ENCODE measurements at regions not wholly inside any gene's neighbourhood (a gene's known extent, or its start where the extent isn't known, plus 50 kb on each side); places are given as distances from the start of the nearest gene placed in this dataset.

DNA sequence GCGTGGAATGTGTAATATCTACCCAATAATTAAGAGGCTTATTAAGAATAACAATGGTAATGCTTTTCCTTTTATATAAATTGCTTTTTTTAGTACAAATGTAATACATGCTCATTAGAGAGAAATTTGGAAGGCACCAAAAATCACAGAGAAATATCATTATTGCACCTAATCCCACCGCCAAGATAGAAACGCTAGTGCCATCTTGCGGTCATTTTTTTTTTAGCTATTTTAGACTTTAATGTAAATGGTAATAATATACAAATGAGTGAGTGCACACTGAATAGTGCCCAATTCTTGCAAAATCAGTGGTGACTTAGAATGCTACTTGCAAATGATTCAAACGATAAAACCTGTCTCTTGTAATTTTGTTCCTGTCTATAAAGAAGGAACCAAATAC is 576.8 kb upstream of the TMEM132C start:
- DNase-seq, result no peak

DNA sequence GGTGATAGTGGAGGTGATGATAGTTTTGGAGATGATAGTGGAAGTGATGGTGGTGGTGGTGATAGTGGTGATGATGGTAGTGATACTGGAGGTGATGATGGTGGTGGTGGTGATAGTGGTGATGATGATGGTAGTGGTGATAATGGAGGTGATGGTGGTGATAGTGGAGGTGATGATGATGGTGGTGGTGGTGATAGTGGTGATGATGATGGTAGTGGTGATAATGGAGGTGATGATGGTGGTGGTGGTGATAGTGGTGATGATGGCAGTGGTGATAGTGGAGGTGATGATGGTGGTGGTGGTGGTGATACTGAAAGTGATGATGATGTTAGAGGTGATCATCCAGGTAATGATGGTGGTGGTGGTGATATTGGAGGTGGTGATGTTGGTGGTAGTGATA is 570.0 kb upstream of the TMEM132C start:
- no peak for DNase-seq

DNA sequence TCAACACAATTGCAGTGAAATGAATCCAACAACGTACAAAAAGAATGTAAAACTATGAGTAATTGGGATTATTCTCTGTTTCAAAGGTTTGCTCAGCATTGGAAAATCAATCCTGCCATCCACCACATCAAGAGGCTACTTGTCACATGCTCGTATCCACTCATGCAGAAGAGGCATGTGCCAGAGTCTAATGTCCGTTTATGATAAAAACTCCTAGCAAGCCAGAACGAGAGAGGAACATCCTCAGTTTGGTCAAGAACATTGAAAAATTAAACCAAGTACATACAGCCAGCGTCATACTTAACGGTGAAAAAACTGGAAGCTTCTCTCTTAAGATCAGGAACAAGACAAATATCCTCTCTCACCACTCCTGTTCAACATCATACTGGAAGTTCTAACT is 563.9 kb upstream of the TMEM132C start:
- DNase-seq, result no peak

DNA sequence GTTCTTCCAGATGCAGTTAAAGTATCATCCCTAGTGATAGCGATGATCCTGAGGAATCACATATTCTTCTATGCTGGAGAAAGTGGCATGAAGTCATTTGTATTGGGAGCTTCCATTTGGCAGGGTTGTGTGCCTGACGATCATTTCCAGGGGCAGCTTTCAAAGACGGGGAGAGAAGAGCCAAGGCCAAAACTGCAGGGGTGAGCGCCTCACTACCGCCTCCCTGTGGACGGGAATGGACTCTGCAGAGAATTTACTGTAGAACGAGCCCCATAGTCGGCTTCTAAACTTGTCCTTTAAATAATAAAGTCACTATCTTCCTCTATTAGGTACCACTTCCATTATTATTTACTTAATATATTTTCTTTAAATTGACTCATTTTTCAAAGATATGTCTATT is 555.9 kb upstream of the TMEM132C start:
- DNase-seq, result no peak

DNA sequence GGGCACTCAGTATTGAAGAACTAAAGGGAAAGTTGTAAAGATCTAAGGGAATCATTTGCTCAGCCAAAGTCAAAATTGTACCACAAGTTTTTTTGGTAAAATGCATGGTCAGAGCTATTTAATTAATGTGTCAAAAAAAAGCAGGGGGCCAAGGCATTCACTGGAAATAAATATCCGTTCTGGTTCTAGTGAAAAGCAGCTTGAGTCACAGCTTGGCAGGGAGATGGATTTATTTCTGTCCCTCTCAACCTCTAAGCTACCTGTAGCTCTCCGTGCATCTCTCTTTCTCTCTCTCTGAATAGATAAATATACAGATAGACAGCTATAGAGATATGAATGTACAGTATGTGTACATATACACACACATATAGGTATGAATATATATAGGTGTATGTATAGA is 554.4 kb upstream of the TMEM132C start:
- DNase-seq, result no peak

DNA sequence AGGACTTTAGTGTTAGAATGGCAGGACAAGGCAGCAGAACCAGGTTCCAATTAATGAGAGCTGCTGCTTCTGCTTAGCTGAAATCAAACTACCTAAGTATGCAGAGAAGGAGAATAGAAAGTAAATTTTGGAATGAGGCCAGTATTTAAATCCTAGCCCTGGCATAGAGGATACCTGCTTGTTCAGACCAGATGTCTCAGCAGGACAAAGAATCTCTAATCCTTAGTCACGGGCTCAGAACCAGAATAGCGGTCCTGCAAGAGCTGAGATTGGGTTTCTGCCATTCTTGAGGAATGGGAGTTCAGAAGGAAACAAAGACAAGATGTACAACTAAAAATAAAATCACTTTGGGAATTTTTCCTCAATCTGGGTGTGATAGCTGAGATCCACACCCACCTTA is 550.8 kb upstream of the TMEM132C start:
- no peak for DNase-seq

DNA sequence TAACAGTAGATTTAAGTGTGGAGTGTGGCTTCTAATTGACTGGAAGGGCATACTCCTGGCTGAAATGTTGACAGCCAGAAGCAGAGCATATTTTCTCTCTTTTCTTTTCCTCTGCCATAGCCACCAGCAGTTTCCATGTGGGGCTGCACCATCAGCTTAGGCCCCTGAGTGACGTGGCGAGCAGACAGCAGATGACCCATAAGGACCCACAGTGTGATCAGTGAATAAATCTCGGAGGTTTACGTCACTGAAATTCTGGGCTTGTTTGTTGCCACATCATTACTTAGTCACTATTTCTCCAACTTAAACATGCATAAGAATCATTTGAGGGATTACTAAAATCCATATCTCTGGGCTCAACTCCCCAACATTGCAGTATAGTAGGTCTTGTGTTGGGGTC is 549.7 kb upstream of the TMEM132C start:
- no peak for DNase-seq

DNA sequence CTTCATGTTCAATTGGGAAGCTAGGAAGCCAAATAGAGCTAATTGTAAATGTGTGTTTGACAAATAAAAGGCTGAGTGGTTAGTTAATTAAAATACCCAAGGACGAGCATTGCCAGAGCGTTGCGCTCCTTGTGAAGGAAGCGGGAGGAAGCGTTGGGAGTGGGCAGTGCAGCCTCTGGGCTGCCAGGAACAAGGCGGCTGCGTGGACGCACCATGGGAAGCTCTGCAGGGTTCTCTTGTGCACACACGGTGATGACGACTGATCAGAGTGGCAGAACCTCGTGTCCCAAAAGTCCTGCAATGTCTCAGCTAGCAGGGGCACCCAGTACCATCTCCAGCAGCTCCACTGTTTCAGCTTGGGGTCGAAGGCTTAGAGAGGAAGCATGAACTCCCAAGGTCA is 546.6 kb upstream of the TMEM132C start:
- no peak for DNase-seq

DNA sequence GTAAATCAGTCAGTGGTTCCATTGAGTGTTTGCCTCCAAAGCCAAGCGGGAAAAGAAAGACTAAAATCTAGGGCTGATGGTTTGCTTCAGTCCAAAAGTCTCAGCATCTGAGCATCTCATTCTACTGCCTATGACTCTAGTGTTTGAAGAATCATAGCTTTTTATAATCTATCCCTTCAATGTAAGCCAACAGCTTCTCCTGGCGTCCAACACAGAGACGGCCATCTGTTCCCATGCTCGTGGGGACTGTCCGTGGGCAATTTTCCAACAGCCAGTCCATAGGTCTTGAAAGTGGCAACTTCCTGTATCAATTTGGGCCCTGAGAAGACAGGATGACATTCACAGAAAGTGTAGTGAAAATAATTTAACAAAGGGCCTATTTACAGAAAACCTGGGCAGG is 544.4 kb upstream of the TMEM132C start:
- DNase-seq, result no peak

DNA sequence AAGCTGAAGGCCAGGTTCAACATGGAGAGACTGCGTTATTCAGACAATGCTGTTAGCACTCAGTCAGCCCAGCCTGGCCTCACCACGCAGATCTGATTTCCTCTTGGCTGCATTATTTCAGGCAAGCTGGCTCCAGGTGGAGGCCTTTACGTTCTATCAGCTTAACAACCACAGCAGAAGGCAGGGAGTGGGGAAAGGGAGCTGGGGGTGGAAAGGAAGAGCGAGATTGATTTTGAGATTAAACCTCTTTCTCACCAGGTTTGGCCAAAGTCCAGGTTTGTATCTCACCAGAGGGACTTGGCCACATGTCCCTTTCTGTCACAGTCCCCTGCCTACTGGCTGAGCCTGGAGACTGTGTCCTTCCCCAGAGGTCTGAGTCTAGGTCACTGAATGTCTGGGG is 543.7 kb upstream of the TMEM132C start:
- DNase-seq, result no peak

DNA sequence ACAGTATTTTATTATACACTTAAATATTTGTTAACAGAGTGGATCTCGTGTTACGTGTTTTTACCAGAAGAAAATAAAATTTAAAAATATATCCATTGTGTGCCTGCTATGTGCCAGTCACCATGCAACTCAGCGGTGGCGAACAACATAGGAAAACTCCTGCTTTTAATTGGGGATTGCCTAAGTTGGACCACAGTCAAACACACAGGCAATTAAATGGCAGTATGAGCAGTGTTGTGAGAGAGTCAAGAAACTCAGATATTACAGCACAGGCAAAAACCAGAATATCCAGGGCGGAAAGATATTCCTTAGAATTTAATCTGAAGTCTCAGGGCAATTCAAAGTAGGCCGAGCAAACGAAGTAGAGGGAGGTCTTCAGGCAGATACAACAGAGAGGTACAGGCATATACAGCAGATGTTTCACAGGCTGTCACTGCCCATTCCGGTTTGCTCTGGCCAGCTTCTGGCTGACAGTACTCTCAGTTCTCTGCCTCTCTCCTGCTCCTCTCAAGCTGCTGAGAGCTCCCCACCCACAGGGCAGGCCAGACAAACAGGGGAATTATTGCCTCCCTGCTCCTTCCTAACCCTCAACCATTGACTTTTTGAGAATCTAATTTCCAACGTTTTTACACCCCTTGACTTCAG is 540.2 kb upstream of the TMEM132C start:
- DNase-seq, result no peak

DNA sequence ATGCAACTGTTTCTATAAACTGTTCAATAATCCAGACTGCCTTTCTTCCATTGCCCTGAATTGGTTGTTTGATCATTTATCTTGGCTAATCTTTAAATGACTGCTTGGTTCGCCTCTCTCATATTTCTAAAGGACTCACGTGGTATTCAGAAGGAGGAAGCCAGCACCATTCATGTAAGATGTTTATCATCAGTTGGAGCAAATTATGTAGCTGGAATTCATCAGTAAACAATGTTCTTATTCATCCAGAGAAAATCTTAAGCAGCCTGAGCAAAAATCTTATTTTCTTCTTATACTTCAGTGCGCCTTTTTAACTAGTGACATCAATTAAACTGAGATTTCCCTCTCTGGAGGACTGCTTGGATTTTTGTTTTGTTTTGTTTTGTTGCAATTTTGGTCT is 538.7 kb upstream of the TMEM132C start:
- no peak for DNase-seq

DNA sequence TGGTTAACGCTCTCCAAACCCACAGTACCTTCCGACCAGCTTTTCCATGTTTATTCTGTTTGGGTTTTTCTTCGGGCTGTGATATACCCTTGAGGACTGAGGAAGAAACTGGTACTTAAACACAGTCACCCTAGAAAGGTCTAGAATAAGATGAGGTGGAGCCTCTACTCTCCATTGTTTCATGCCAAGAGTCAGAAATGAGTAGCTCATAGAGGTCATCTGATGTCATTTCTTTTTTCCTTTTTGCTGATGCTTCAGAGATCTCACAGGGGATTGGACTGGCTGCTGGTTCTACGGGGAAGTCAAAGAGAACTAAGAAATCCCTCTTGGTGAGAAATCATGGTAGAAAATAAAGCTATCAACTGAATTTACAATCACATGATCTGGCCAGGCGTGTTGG is 538.2 kb upstream of the TMEM132C start:
- no peak for DNase-seq

DNA sequence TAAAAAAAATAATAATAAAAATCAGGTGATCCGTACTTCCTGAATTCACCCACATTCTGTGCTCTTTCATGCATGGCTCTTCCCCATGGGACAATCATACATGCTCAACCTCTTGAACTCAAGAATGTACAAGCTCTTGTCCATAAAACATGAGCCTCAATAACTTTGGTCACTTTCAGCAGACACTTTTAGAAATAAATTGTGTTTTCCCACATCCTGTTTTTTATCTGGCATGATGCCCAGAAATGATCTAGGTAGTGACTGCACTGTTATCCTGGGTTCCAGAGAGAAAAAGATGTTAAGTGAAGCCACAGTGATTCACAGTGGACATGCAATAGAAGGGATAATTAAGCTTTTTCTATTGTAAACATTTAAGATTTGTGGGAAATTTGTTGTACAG is 537.6 kb upstream of the TMEM132C start:
- DNase-seq, result no peak

DNA sequence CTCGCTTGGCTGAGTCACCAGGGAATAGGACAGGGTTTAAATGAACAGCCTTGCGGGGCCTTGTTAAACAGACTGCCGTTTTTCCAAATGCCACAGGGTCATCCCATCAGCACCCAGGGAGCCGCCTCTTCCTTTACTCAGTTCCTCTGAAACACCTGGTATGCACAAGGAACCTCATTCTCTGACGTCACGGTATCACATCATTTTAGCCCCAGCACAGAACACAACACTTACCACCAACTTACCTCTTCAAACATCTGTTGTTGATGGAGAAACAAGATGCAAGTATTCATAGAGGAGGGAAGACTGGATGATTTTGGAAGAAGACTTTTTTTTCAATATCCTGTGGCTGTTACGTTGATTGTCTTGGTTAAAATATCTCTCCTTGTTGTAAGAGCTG is 535.3 kb upstream of the TMEM132C start:
- DNase-seq, result no peak

DNA sequence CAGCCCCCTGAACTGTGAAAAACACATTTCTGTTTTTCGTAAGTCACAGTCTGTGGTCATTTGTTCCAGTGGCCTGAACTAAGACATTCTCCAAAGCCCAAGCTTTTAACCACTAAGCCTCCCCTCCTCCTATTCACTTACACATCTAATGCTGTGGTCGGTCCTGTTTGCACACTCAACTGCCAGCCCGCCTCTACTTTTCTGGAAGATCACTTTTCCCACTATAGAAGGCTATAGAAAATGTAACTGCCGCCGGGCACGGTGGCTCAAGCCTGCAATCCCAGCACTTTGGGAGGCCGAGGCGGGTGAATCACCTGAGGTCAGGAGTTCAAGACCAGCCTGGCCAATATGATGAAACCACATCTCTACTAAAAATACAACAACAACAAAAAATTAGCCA is 524.7 kb upstream of the TMEM132C start:
- no peak for DNase-seq

DNA sequence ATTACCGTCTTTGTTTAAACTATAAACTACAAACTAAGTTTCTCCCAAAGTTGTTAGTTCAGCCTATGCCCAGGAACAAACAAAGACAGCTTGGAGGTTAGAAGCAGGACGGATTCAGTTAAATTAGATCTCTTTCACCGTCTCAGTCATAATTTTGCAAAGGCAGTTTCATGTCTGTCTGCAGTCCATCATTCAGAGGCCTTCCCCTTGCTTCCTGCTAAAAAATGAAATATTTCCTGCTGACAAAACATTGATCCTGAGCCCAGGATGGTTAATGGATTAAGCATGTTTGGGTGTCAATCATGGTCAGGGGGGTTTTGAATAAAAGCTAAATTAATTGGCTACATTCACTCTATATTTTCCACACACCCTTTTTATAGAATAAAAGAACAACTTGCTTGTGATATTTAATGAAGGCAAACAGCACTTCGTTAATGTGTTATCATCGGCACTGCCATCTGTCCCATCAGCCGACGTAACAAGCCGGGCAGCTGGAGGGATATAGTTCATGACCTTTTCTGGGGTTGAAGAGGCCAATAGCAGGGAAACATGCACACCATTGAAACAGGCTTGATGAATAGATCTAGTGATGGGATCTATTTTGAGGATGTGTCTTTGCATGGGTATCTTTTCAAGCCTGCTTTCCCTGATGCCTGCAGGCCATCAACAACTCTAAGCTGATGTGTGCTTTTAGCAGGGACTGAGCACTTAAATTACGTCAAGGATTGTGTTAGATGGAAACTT is 521.3 kb upstream of the TMEM132C start:
- DNase-seq, result no peak

DNA sequence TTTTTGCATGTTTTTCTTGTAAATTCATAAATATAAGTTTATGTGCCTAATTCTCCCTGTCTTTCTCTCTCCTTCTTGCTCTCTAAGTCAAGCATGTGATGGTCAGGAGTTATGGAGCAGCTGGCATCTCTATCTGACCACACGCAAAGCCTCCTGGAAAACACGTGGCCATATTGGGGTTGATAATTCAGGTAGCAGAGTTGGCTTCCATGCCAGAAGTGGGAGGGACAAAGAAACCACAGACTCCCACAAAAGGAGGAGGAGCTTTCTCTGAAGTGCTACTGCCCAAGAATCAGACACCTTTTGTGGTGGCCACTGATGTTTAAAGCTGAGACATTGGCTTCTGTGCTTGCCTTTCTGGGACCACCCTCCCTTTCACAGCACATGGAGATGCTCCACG is 517.6 kb upstream of the TMEM132C start:
- no peak for DNase-seq

DNA sequence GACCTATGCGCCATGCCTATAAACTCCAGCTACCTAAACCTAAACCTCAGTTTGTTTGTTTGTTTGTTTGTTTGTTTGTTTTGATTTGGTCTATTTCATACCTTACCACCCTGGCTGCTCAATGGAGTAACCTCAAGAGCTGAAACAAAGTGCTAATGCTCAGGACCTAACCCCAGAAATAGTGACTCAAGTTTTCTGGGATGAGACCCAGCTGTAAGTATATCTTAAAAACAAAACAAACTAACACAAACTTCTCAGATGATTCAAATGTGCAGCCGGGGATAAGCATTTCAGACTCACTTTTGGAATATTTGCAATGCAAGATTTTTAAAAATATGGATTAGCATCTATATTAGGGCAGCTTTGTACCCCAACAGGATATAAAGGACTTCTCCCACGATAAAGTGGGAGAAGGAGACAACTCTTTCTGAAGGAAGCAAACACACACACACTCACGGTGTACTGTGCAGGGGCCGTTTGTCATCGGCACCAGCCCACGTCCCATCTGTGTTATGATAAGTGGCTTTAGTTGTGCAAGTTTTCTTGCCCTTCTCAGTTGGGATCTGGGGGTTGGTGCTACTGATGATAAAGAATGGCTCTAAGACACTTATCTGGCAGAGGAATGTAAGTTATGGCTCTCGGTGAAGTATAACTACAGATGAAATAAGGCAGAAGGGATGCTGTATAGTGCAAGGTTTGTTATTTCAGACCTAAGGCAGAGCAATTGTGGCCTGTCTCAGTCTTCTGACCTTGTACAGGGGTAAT is 516.7 kb upstream of the TMEM132C start:
- no peak for DNase-seq

DNA sequence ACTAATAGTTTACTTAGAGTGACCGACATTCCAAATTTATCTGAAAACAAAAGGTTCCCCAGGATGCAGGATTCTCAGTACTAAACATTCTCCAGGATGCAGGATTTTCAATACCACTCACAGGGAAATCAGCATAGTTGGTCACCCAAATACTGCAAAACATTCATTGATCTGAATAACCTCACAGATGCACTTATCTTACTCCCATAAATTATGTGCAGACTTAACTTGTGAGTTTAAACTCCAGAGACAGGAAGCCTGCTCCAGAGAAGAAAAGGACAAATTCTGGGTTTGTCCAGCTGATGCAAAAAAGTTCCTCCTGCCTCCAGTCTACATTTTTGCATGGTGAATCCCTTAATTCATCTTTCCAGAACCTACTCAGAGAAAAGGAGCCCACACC is 514.2 kb upstream of the TMEM132C start:
- no peak for DNase-seq

DNA sequence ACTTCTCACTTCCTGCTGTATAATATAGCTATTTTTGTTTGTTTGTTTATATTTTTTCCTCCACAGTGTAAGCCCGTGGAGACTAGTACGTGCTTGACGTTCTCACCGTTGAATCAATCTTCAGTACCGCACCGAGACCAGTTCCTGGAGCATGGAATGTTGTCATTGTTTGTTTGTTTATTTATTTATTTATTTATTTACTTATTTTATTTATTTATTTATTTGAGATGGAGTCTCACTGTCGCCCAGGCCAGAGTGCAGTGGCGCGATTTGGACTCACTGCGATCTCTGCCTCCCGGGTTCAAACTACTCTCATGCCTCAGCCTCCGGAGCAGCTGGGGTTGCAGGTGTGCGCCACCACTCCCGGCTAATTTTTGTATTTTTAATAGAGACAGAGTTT is 506.6 kb upstream of the TMEM132C start:
- DNase-seq, result no peak

DNA sequence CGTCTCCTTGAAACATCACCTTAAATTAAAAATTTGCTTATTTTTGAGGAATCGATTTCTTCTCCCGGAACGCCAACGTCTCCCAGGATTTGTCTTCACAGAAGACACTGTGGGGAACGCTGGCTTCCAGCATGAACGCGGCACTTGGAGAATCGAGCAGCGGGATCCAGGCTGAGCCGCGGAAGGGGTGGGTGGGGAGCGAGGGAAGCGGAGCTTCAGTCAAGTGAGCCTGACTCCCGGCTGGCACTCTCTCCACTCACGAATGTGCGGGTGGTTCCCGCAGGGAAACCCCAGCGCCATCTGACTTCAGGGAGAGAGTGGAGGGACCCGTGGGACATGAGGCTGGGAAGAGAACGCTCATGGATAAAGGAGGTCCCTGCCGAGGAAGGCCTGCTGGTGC is 506.0 kb upstream of the TMEM132C start:
- no peak for DNase-seq

DNA sequence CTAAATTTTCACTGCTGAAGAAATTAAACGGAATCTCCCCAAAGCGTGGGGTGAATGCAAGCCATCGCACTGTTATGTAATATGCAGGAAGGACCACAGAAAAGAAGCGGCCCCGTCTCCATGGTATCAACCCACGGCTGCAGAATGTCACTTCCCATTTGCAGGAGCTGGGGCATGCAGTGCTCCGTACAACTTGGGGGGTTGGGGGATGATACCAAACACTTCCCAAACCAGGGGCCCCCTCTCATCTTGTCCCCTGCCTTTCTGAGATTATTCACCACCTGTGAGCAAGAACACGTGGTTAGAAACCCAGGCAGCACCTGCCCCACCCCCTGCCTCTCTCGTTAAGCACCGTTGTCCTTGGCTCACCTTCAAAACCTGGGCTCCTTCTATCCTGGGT is 505.1 kb upstream of the TMEM132C start:
- DNase-seq, result no peak

DNA sequence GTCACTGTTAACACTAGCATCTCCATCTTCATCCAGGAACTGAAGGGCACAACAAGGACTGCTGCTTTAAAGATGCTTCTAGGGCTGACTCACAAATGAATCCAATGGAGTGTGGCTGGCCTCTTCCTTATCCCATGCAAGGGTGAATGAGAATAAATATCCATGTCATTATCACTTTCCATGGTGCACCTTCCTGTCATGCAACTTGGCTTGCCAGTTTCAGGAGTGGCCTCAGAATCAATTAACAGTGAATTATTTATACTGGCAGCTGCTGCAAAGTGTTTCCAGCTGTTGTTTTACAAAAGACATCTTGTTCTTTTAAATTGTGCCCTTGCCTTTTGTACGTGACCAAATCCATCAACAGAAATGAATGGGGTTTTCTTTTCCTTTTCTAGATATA is 499.3 kb upstream of the TMEM132C start:
- DNase-seq, result no peak
